GM23338 (cell line): ENCODE measurements at regions not wholly inside any gene's neighbourhood (a gene's known extent, or its start where the extent isn't known, plus 50 kb on each side); places are given as distances from the start of the nearest gene placed in this dataset.
A peak's percentile ranks its signal among the peaks of the same experiment; 100 is the strongest.
"Not testable (repeated sequence)": the region's sequence is repeated elsewhere in the genome, so short reads cannot be mapped to it uniquely, and the experiment has no call there.

ENCODE experiments used
- ATAC-seq: fragments of 200-7000 bp; cut with Tn5 transposase; 3 replicates; pipeline ENCODE4 v1.9.1; 2020
- DNase-seq: peaks from one replicate; pipeline ENCODE4 v3.0.0-alpha.2; 2015; ENCODE audit warnings: low spot score
- H2AFZ ChIP-seq: fragments of 200-600 bp; sonication (generic); 2 replicates; pipeline ENCODE4 v1.8.0; 2016; ENCODE audit warnings: antibody characterized with exemption, mild to moderate bottlenecking, moderate library complexity
- H3F3A ChIP-seq: fragments of 200-600 bp; sonication (generic); replicated peaks from 2 replicates; pipeline ENCODE4 v1.8.0; 2017; ENCODE audit warnings: antibody characterized with exemption, mixed run types, low read depth
- H3K27ac ChIP-seq: fragments of 200-600 bp; sonication (generic); 2 replicates; pipeline ENCODE4 v1.6.1; 2016; ENCODE audit warnings: low read depth
- H3K27me3 ChIP-seq: fragments of 200-600 bp; sonication (generic); 2 replicates; pipeline ENCODE4 v1.8.0; 2016; ENCODE audit warnings: mild to moderate bottlenecking, mixed run types, moderate library complexity; ENCODE audit not compliant: insufficient read depth
- H3K36me3 ChIP-seq: fragments of 200-600 bp; sonication (generic); 2 replicates; pipeline ENCODE4 v1.8.0; 2016; ENCODE audit warnings: mild to moderate bottlenecking; ENCODE audit not compliant: insufficient read depth
- H3K4me1 ChIP-seq: fragments of 200-600 bp; sonication (generic); 2 replicates; pipeline ENCODE4 v1.8.0; 2016; ENCODE audit warnings: mild to moderate bottlenecking, moderate library complexity; ENCODE audit not compliant: insufficient read depth
- H3K4me2 ChIP-seq: fragments of 200-600 bp; sonication (generic); 2 replicates; pipeline ENCODE4 v1.7.1; 2017; ENCODE audit warnings: mixed run types
- H3K4me3 ChIP-seq: fragments of 200-600 bp; sonication (generic); 2 replicates; pipeline ENCODE4 v1.6.1; 2016; ENCODE audit warnings: mixed run types
- H3K79me2 ChIP-seq: fragments of 200-600 bp; sonication (generic); replicated peaks from 2 replicates; pipeline ENCODE4 v1.8.0; 2017; ENCODE audit warnings: mild to moderate bottlenecking; ENCODE audit not compliant: insufficient read depth
- H3K9me2 ChIP-seq: fragments of 200-600 bp; sonication (generic); 2 replicates; pipeline ENCODE4 v1.8.0; 2017; ENCODE audit not compliant: insufficient read depth
- H4K20me1 ChIP-seq: fragments of 200-600 bp; sonication (generic); replicated peaks from 2 replicates; pipeline ENCODE4 v1.8.0; 2017; ENCODE audit warnings: mild to moderate bottlenecking; ENCODE audit not compliant: insufficient read depth
- H3K27ac Mint-ChIP-seq: 2 replicates; pipeline ENCODE4 v1.8.0; 2020; ENCODE audit warnings: inconsistent platforms, mild to moderate bottlenecking, moderate library complexity, mixed read lengths
- H3K27me3 Mint-ChIP-seq: 3 replicates; pipeline ENCODE4 v1.8.0; 2022; ENCODE audit warnings: low read depth, mild to moderate bottlenecking, moderate library complexity, mixed read lengths, inconsistent platforms; ENCODE audit not compliant: insufficient read depth, poor library complexity
- H3K36me3 Mint-ChIP-seq: 3 replicates; pipeline ENCODE4 v1.8.0; 2021; ENCODE audit warnings: low read depth, mild to moderate bottlenecking, inconsistent platforms, moderate library complexity, mixed read lengths
- H3K4me1 Mint-ChIP-seq: 3 replicates; pipeline ENCODE4 v1.8.0; 2020; ENCODE audit warnings: mild to moderate bottlenecking, inconsistent platforms, mixed read lengths
- H3K4me3 Mint-ChIP-seq: 3 replicates; pipeline ENCODE4 v1.8.0; 2021; ENCODE audit warnings: moderate library complexity, mild to moderate bottlenecking, inconsistent platforms, mixed read lengths
- H3K9me3 Mint-ChIP-seq: 3 replicates; pipeline ENCODE4 v1.8.0; 2020; ENCODE audit warnings: moderate library complexity, mild to moderate bottlenecking, inconsistent platforms, mixed read lengths
- ETS1 ChIP-seq: IDR thresholded peaks from 2 replicates; pipeline ENCODE4 v1.6.1; 2016; ENCODE audit warnings: antibody characterized with exemption
- EZH2 ChIP-seq: fragments of 200-600 bp; sonication (generic); IDR thresholded peaks from one replicate; pipeline ENCODE4 v1.8.0; 2017; ENCODE audit warnings: antibody characterized with exemption, mild to moderate bottlenecking, low read depth; ENCODE audit not compliant: unreplicated experiment
- JUNB ChIP-seq: IDR thresholded peaks from one replicate; pipeline ENCODE4 v1.6.1; 2016; ENCODE audit warnings: antibody characterized with exemption; ENCODE audit not compliant: unreplicated experiment
- NANOG ChIP-seq: IDR thresholded peaks from 2 replicates; pipeline ENCODE4 v1.6.1; 2016; ENCODE audit warnings: antibody characterized with exemption, borderline replicate concordance
- POLR2AphosphoS5 ChIP-seq: IDR thresholded peaks from 2 replicates; pipeline ENCODE4 v1.6.1; 2016; ENCODE audit warnings: antibody characterized with exemption, low read depth
- REST ChIP-seq: IDR thresholded peaks from one replicate; pipeline ENCODE4 v1.6.1; 2018; ENCODE audit warnings: antibody characterized with exemption; ENCODE audit not compliant: unreplicated experiment
- ZNF462 ChIP-seq: fragments of 250-450 bp; sonication (Bioruptor Pico); IDR thresholded peaks from 2 replicates; pipeline ENCODE4 v1.5.0; 2020; ENCODE audit warnings: mild to moderate bottlenecking, moderate library complexity

GRCh38 chr2:116304328-116304727, 1510.2 kb upstream of the DDX18 start (continued):
- no peak for TF ChIP-seq ZNF462

DNA sequence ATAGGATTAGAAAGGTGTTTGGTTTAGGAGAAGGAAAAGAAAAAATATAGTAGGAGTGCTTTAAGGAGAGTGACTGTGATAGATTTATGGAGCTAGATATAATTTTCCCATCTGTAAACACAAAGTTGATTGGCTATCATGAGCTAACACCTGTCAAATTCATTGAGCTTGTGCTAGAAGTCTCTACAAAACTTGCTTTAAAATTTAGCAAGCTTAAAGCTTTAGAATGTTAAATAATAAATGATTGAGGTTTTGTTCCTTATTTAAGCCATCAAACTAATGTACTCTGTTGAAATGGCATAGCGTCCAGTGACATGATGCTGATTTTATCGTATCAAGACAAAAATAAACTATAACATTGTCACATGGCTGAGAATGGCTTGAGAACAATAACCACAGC, 1497.4 kb upstream of the DDX18 start:
- DNase-seq (no peak), ATAC-seq (no peak)
- Mint-ChIP-seq H3K27ac (no peak overlapping the region), H3K27me3 (peaks cover 2% of the 10 kb centered on the region), H3K4me3 (no peak overlapping the region), H3K36me3 (no peaks in the 10 kb centered on the region), H3K4me1 (peaks cover 25% of the 10 kb centered on the region), H3K9me3 (no peaks in the 10 kb centered on the region)
- no peaks in the 10 kb centered on the region for H4K20me1 ChIP-seq
- no peaks in the 10 kb centered on the region for H3F3A ChIP-seq
- TF ChIP-seq EZH2 = no peak
- TF ChIP-seq POLR2AphosphoS5 = no peak
- no peak for TF ChIP-seq REST
- no peak for TF ChIP-seq ETS1
- TF ChIP-seq JUNB = no peak
- TF ChIP-seq NANOG = no peak
- no peak overlapping the region for H2AFZ ChIP-seq
- H3K27ac ChIP-seq = no peak overlapping the region
- peaks cover 6% of the 10 kb centered on the region for H3K4me1 ChIP-seq
- no peak overlapping the region for H3K4me2 ChIP-seq
- H3K36me3 ChIP-seq = no peaks in the 10 kb centered on the region
- H3K27me3 ChIP-seq = no peaks in the 10 kb centered on the region
- H3K79me2 ChIP-seq = no peaks in the 10 kb centered on the region
- peaks cover 5% of the 10 kb centered on the region for H3K9me2 ChIP-seq
- H3K4me3 ChIP-seq = no peak overlapping the region

DNA sequence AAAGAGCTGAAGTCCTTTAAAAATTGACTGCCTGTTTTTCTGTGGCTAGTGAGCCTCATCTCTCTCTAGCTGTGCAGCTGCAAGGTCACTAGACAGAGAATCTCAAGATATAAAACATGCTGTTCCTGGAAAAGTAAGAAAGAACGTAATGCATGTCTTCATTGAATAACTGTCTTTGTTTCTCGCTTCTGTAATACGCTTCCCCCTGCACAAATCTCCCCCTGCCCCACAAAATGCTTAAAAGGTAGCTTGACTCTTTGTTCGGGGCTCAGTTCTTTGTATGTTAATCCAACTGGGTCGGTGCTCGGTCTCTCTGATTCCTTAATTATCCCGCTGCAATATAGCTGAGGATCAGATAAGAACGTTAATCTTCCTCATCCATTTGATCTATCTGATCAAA, 1495.9 kb upstream of the DDX18 start:
- not testable (repeated sequence) for ATAC-seq, H3K4me3 Mint-ChIP-seq, H3K27me3 ChIP-seq, H3K36me3 ChIP-seq, H4K20me1 ChIP-seq, H3K27ac Mint-ChIP-seq, H3K9me3 Mint-ChIP-seq, H3K4me3 ChIP-seq, H3F3A ChIP-seq, H3K9me2 ChIP-seq, H3K36me3 Mint-ChIP-seq, H3K4me1 ChIP-seq, H2AFZ ChIP-seq, H3K79me2 ChIP-seq, H3K27me3 Mint-ChIP-seq, DNase-seq, H3K27ac ChIP-seq
- H3K4me2 ChIP-seq = peak overlapping the region; percentile 47; the same call in 1 of the 2 replicates
- peaks cover 25% of the 10 kb centered on the region for H3K4me1 Mint-ChIP-seq
